ENCODE measurements at regions not wholly inside any gene's neighbourhood (a gene's known extent, or its start where the extent isn't known, plus 50 kb on each side); places are given as distances from the start of the nearest gene placed in this dataset.

DNA sequence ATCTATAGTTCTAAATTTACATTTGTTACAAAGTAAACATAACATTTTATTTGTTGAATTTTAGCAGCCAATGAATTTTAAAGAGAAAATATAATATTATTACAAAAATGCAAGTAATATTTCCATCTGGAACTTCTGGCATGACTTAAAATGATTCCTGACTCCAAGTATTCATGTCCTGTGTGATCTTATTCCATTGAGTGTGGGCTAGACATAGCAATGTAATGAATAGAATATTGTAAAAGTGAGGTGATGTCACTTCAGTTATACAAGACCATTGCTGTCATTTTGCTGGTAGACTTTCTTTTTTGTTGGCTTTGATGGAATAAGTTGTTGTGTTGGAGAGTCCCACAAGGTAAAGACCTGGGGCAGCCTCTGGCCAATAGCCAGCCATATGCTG, 912.2 kb upstream of the PIK3C3 start:
- H3K36me3 ChIP-seq (ENCODE audit: control insufficient read depth, insufficient read depth, low read length) = no peaks in the 10 kb centered on the region
- no peaks in the 10 kb centered on the region for H3K9me3 ChIP-seq (ENCODE audit: control insufficient read depth, insufficient read depth, low read length)
- no peak overlapping the region for H3K4me3 ChIP-seq (ENCODE audit: low read depth, low read length)
- H3K27ac ChIP-seq (ENCODE audit: low read depth, low read length) = no peak overlapping the region
- DNase-seq (ENCODE audit: low read depth in 4 of 6, low spot score in 6 of 6) = no peak
- no peaks in the 10 kb centered on the region for H3K4me1 ChIP-seq (ENCODE audit: control insufficient read depth, insufficient read depth, low read length)
- H3K27me3 ChIP-seq (ENCODE audit: control insufficient read depth, insufficient read depth, low read length) = no peaks in the 10 kb centered on the region

DNA sequence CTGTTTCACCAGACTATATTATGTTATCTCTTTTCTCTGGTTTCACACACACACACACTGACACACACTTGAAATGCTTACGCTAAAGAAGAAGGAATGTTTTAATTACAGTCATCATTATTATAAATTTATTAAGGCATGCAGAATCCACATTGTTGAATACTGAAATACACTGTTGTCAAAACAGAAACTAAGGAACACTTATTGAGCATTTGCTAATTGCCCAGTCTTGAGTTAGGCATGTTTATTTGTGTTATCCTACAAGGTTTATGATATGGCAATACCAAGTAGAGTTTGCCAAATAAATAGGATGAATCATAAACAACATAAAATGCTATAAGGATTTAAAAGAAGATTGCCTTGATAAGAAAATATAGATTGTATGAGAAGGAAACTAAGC, 917.0 kb upstream of the PIK3C3 start:
- H3K27ac ChIP-seq (ENCODE audit: low read depth, low read length) = no peak overlapping the region
- no peaks in the 10 kb centered on the region for H3K27me3 ChIP-seq (ENCODE audit: control insufficient read depth, insufficient read depth, low read length)
- WGBS (ENCODE audit: insufficient coverage) = no CpG with 5 or more reads among the region's 1 CpG
- H3K4me1 ChIP-seq (ENCODE audit: control insufficient read depth, insufficient read depth, low read length) = no peaks in the 10 kb centered on the region
- no peak overlapping the region for H3K4me3 ChIP-seq (ENCODE audit: low read depth, low read length)
- no peaks in the 10 kb centered on the region for H3K36me3 ChIP-seq (ENCODE audit: control insufficient read depth, insufficient read depth, low read length)
- no peaks in the 10 kb centered on the region for H3K9me3 ChIP-seq (ENCODE audit: control insufficient read depth, insufficient read depth, low read length)
- DNase-seq (ENCODE audit: low read depth in 4 of 6, low spot score in 6 of 6) = no peak

DNA sequence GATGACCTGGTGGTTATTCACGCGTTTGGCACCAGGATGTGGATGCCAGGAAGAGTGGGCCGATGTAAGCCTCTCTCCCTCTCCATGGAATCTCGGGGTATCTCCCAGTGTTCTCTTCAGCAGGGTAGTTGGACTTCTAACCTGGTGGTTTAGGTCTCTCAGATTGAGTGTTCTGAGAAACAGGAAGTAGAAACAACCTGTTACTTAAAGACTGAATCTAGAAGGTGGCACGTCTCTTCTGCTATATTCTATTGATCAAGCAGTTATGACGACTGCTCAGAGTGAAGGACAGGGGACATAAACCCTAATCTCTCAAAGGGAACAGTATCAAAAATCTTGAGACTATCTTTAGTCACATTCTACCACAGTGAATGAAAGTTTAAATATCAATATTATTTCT, 918.7 kb upstream of the PIK3C3 start:
- no peak for DNase-seq (ENCODE audit: low read depth in 4 of 6, low spot score in 6 of 6)
- no peak overlapping the region for H3K4me3 ChIP-seq (ENCODE audit: low read depth, low read length)
- 92% methylated on average over 2 of the region's 6 CpGs for WGBS (ENCODE audit: insufficient coverage)

DNA sequence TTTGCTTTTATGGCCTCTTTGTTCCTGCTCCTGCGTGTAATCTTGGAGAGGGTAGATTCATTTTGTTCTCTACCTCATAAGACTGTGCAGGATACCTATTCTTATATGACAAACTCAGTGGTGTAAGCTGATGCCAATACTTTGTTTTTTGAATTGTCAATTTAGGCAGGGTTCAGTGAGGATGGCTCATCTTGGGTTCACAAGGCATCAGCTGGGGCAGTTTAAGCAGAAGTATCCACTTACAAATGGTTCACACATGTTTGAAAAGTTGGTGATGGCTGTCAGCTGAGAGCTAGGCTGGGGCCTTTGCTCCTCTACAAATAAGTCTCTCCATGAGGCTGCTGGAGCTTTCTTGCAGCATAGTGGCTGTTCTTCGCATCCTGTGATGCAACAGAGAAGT, 920.6 kb upstream of the PIK3C3 start:
- H3K4me1 ChIP-seq (ENCODE audit: control insufficient read depth, insufficient read depth, low read length) = no peaks in the 10 kb centered on the region
- H3K36me3 ChIP-seq (ENCODE audit: control insufficient read depth, insufficient read depth, low read length) = no peaks in the 10 kb centered on the region
- no peak for DNase-seq (ENCODE audit: low read depth in 4 of 6, low spot score in 6 of 6)
- no CpG with 5 or more reads among the region's 2 CpGs for WGBS (ENCODE audit: insufficient coverage)
- H3K9me3 ChIP-seq (ENCODE audit: control insufficient read depth, insufficient read depth, low read length) = no peaks in the 10 kb centered on the region
- H3K27me3 ChIP-seq (ENCODE audit: control insufficient read depth, insufficient read depth, low read length) = no peaks in the 10 kb centered on the region
- no peak overlapping the region for H3K4me3 ChIP-seq (ENCODE audit: low read depth, low read length)
- H3K27ac ChIP-seq (ENCODE audit: low read depth, low read length) = no peak overlapping the region

More for the DNA sequence above, 918.7 kb upstream of the PIK3C3 start:
- Histone ChIP-seq H3K27ac (ENCODE audit: low read depth, low read length) (no peak overlapping the region), H3K36me3 (ENCODE audit: control insufficient read depth, insufficient read depth, low read length) (no peaks in the 10 kb centered on the region), H3K9me3 (ENCODE audit: control insufficient read depth, insufficient read depth, low read length) (no peaks in the 10 kb centered on the region), H3K27me3 (ENCODE audit: control insufficient read depth, insufficient read depth, low read length) (no peaks in the 10 kb centered on the region), H3K4me1 (ENCODE audit: control insufficient read depth, insufficient read depth, low read length) (no peaks in the 10 kb centered on the region)

DNA sequence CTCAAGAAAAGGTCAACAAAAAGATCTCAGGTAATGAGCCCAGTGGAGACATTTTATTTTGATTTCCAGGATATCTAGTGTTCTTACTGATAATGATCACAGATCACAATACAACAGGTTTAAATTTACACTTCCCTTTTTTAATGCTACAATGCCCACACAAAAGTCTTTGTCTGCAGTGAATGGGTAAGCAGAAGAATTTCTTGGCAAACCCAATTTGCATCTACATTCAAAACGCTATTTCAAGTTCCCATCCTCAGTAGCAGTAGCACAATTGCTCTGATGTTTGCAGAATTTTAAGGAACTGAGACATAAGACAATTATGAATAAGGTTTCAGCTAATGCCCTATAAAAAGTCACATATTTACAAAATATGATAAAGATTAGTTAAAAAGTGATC, 929.4 kb upstream of the PIK3C3 start:
- Histone ChIP-seq H3K9me3 (ENCODE audit: control insufficient read depth, insufficient read depth, low read length) (no peaks in the 10 kb centered on the region), H3K27ac (ENCODE audit: low read depth, low read length) (no peak overlapping the region), H3K4me3 (ENCODE audit: low read depth, low read length) (no peak overlapping the region), H3K4me1 (ENCODE audit: control insufficient read depth, insufficient read depth, low read length) (no peaks in the 10 kb centered on the region), H3K27me3 (ENCODE audit: control insufficient read depth, insufficient read depth, low read length) (no peaks in the 10 kb centered on the region), H3K36me3 (ENCODE audit: control insufficient read depth, insufficient read depth, low read length) (no peaks in the 10 kb centered on the region)
- DNase-seq (ENCODE audit: low read depth in 4 of 6, low spot score in 6 of 6) = no peak
- no CpG with 5 or more reads among the region's 1 CpG for WGBS (ENCODE audit: insufficient coverage)

DNA sequence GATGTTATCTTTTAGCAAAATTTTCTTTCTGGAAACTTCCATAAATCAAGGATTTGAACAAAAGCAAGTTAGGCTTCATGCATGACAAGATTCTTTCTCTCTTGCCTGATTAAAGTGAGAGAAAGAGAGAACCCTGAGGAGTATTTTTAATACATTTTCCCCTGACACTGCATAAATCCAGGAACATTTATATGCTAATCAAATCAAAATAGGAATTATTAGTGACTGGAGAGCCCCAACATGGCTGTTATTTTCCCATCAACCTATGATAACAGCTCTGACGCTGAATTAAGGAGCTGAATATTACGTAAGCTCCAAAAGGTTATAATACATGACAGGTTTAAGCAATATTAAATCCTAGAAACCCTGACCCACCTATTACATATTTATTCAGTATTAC, 930.2 kb upstream of the PIK3C3 start:
- DNase-seq (ENCODE audit: low read depth in 4 of 6, low spot score in 6 of 6) = peak in 1 of 6 donors; percentile 66
- H3K9me3 ChIP-seq (ENCODE audit: control insufficient read depth, insufficient read depth, low read length) = no peaks in the 10 kb centered on the region
- whole genome bisulfite sequencing (ENCODE audit: insufficient coverage) = no CpG with 5 or more reads among the region's 2 CpGs

DNA sequence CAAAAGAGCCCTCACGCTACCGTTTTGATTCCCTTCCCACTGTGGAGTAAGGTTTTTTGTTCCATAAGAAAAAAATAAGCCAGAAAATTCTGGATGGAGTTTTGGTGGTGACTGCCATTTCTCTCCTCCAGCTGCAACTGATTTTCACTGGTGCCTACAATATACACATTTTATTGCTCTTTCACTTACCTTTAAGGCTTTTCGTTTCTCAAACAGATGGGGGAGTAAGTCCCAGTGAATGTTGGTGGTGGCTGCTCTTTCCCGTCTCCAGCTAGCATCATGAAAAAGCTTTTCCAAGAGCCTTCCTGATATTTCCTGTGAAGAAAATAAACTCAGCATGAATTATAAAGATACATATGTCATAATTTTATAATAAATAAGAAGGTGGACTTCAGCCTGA, 932.5 kb upstream of the PIK3C3 start:
- no CpG with 5 or more reads among the region's 4 CpGs for WGBS (ENCODE audit: insufficient coverage)

More for the DNA sequence above, 930.2 kb upstream of the PIK3C3 start:
- Histone ChIP-seq H3K36me3 (ENCODE audit: control insufficient read depth, insufficient read depth, low read length) (no peaks in the 10 kb centered on the region), H3K4me3 (ENCODE audit: low read depth, low read length) (no peak overlapping the region), H3K27ac (ENCODE audit: low read depth, low read length) (no peak overlapping the region), H3K4me1 (ENCODE audit: control insufficient read depth, insufficient read depth, low read length) (no peaks in the 10 kb centered on the region), H3K27me3 (ENCODE audit: control insufficient read depth, insufficient read depth, low read length) (no peaks in the 10 kb centered on the region)

DNA sequence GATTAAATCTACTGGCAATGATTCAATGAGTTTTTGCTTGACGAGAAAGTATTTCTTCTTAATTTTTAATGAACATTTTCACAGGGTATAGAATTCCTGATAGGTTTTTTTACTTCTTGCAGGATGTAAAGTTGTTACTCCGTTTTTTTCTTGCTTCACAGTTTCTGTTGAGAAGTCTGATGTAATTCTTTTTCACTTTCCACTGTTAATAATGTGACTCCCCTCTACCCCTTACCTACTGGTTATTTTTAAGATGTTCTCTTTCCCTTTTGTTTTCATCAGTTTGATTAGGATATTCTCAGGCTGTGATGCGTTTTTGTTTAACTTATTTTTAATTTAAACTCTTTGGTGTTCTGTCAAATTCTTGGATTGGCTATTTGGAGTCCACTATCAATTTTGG, 933.9 kb upstream of the PIK3C3 start:
- Histone ChIP-seq H3K4me1 (ENCODE audit: control insufficient read depth, insufficient read depth, low read length) (no peaks in the 10 kb centered on the region), H3K36me3 (ENCODE audit: control insufficient read depth, insufficient read depth, low read length) (no peaks in the 10 kb centered on the region), H3K9me3 (ENCODE audit: control insufficient read depth, insufficient read depth, low read length) (no peaks in the 10 kb centered on the region), H3K27me3 (ENCODE audit: control insufficient read depth, insufficient read depth, low read length) (no peaks in the 10 kb centered on the region), H3K27ac (ENCODE audit: low read depth, low read length) (no peak overlapping the region), H3K4me3 (ENCODE audit: low read depth, low read length) (no peak overlapping the region)
- no CpG with 5 or more reads among the region's 3 CpGs for WGBS (ENCODE audit: insufficient coverage)
- DNase-seq (ENCODE audit: low read depth in 4 of 6, low spot score in 6 of 6) = no peak

More for the DNA sequence above, 932.5 kb upstream of the PIK3C3 start:
- Histone ChIP-seq H3K9me3 (ENCODE audit: control insufficient read depth, insufficient read depth, low read length) (no peaks in the 10 kb centered on the region), H3K27ac (ENCODE audit: low read depth, low read length) (no peak overlapping the region), H3K4me3 (ENCODE audit: low read depth, low read length) (no peak overlapping the region), H3K27me3 (ENCODE audit: control insufficient read depth, insufficient read depth, low read length) (no peaks in the 10 kb centered on the region), H3K36me3 (ENCODE audit: control insufficient read depth, insufficient read depth, low read length) (no peaks in the 10 kb centered on the region), H3K4me1 (ENCODE audit: control insufficient read depth, insufficient read depth, low read length) (no peaks in the 10 kb centered on the region)
- no peak for DNase-seq (ENCODE audit: low read depth in 4 of 6, low spot score in 6 of 6)

DNA sequence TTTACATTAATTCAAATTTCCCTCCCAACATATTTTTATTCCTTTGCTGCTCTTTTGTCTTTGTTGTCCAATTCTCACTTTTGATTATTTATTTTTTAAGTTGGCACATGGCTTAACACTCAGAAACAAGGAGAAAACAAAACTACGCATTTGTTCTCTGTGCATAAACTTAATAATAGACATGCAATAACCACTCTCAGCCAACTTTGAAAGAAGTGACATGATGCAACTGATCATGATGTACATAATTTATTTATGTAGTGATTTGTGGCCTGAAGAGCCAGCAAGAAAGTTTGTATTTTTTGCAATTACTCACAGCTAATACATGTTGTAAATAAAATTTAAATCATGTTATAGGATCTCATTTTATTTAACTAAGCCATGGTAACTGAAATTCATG, 942.8 kb upstream of the PIK3C3 start:
- WGBS (ENCODE audit: insufficient coverage) = no CpG with 5 or more reads among the region's 1 CpG
- H3K4me1 ChIP-seq (ENCODE audit: control insufficient read depth, insufficient read depth, low read length) = no peaks in the 10 kb centered on the region
- no peak overlapping the region for H3K4me3 ChIP-seq (ENCODE audit: low read depth, low read length)
- no peaks in the 10 kb centered on the region for H3K27me3 ChIP-seq (ENCODE audit: control insufficient read depth, insufficient read depth, low read length)
- H3K27ac ChIP-seq (ENCODE audit: low read depth, low read length) = no peak overlapping the region
- no peak for DNase-seq (ENCODE audit: low read depth in 4 of 6, low spot score in 6 of 6)
- no peaks in the 10 kb centered on the region for H3K9me3 ChIP-seq (ENCODE audit: control insufficient read depth, insufficient read depth, low read length)
- H3K36me3 ChIP-seq (ENCODE audit: control insufficient read depth, insufficient read depth, low read length) = no peaks in the 10 kb centered on the region

DNA sequence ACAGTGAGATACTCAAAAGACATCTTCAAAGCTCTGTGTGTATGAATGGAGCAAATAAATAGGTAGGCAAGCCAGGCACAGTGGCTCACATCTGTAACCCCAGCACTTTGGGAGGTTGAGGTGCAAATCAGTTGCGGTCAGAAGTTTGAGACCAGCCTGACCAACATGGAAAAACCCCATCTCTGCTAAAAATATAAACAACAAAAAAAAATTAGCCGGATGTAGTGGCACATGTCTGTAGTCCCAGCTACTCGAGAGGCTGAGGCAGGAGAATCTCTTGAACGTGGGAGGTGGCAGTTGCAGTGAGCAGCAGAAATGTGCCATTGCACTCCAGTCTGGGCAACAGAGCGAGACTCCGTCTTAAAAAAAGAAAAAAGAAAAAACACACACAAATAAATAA, 945.1 kb upstream of the PIK3C3 start:
- H3K4me3 ChIP-seq (ENCODE audit: low read depth, low read length) = no peak overlapping the region
- no peaks in the 10 kb centered on the region for H3K27me3 ChIP-seq (ENCODE audit: control insufficient read depth, insufficient read depth, low read length)
- no peaks in the 10 kb centered on the region for H3K4me1 ChIP-seq (ENCODE audit: control insufficient read depth, insufficient read depth, low read length)
- DNase-seq (ENCODE audit: low read depth in 4 of 6, low spot score in 6 of 6) = no peak
- H3K27ac ChIP-seq (ENCODE audit: low read depth, low read length) = no peak overlapping the region
- no peaks in the 10 kb centered on the region for H3K9me3 ChIP-seq (ENCODE audit: control insufficient read depth, insufficient read depth, low read length)
- 79% methylated on average over 2 of the region's 6 CpGs for WGBS (ENCODE audit: insufficient coverage)
- no peaks in the 10 kb centered on the region for H3K36me3 ChIP-seq (ENCODE audit: control insufficient read depth, insufficient read depth, low read length)
